H1 (cell line): ENCODE measurements at regions not wholly inside any gene's neighbourhood (a gene's known extent, or its start where the extent isn't known, plus 50 kb on each side); places are given as distances from the start of the nearest gene placed in this dataset.

Source experiments
- CTCF ChIA-PET: fragments of 300-600 bp; sonication (Branson Sonifier 250); formaldehyde crosslinking; loops from one replicate; lab custom pipeline; 2021; ENCODE audit not compliant: partially characterized antibody; lab: Charles Lee
- POLR2A ChIA-PET: fragments of 300-600 bp; sonication (Branson Sonifier 250); formaldehyde crosslinking; loops from one replicate; lab custom pipeline; 2021; ENCODE audit warnings: inconsistent platforms; ENCODE audit not compliant: partially characterized antibody; lab: Charles Lee
- DNase-seq, 2 experiments: peaks; one replicate each; pipeline versions ENCODE4 v3.0.0 to v3.0.0-alpha.2; 2010 to 2022; ENCODE audit warnings: low spot score in 2 of 2, low read depth in 1 of 2, mixed read lengths in 1 of 2
- FAIRE-seq: peaks from 2 replicates; lab custom pipeline; 2011; peaks lifted over from hg19 to GRCh38; lab: Jason Lieb, UNC
- H2AFZ ChIP-seq: 2 replicates; pipeline ENCODE4 v1.8.1; 2012; ENCODE audit warnings: low read length, inconsistent platforms
- H2AK5ac ChIP-seq: 2 replicates; pipeline ENCODE4 v1.6.1; 2013; ENCODE audit warnings: low read depth, low read length
- H2BK120ac ChIP-seq: replicated peaks from 2 replicates; pipeline ENCODE3; 2013; ENCODE audit warnings: low read depth, low read length, inconsistent platforms
- H2BK12ac ChIP-seq: 2 replicates; pipeline ENCODE4 v1.6.1; 2013; ENCODE audit warnings: low read depth, low read length
- H2BK15ac ChIP-seq: 2 replicates; pipeline ENCODE4 v1.6.1; 2013; ENCODE audit warnings: low read length
- H2BK20ac ChIP-seq: 2 replicates; pipeline ENCODE4 v1.6.1; 2013; ENCODE audit warnings: low read length
- H2BK5ac ChIP-seq: 2 replicates; pipeline ENCODE4 v1.6.1; 2013; ENCODE audit warnings: low read depth, low read length
- H3K14ac ChIP-seq: 2 replicates; pipeline ENCODE4 v1.6.1; 2013; ENCODE audit warnings: inconsistent platforms; ENCODE audit not compliant: insufficient read length
- H3K18ac ChIP-seq: 2 replicates; pipeline ENCODE4 v1.6.1; 2013; ENCODE audit warnings: low read length; ENCODE audit errors: extremely low read depth
- H3K23ac ChIP-seq: 2 replicates; pipeline ENCODE4 v1.6.1; 2013; ENCODE audit warnings: inconsistent platforms; ENCODE audit not compliant: insufficient read length
- H3K23me2 ChIP-seq: 2 replicates; pipeline ENCODE4 v1.6.1; 2013; ENCODE audit warnings: low read depth, low read length
- H3K27ac ChIP-seq: 2 replicates; pipeline ENCODE4 v1.6.1; 2011; ENCODE audit warnings: low read depth, low read length, inconsistent platforms
- H3K27me3 ChIP-seq, 4 experiments: replicated peaks in 1 of 4; 1 replicate in 1 of 4; 2 replicates in 3 of 4; pipeline versions ENCODE4 v1.6.1 to v1.8.1; 2011 to 2013; ENCODE audit warnings: low read length in 3 of 4, mild to moderate bottlenecking in 3 of 4, inconsistent platforms in 2 of 4, mixed read lengths in 2 of 4, moderate library complexity in 1 of 4; ENCODE audit not compliant: control insufficient read depth in 3 of 4, insufficient read depth in 3 of 4; ENCODE audit errors: extremely low read depth in 1 of 4
- H3K36me3 ChIP-seq, 4 experiments: 2 replicates each; pipeline versions ENCODE4 v1.6.1 to v1.8.1; 2011 to 2013; ENCODE audit warnings: mild to moderate bottlenecking in 4 of 4, low read length in 3 of 4, moderate library complexity in 2 of 4, control low read depth in 1 of 4, inconsistent platforms in 1 of 4; ENCODE audit not compliant: insufficient read depth in 4 of 4, control insufficient read depth in 2 of 4
- H3K4ac ChIP-seq: replicated peaks from 2 replicates; pipeline ENCODE3; 2013; ENCODE audit warnings: low read length, low read depth, mixed read lengths, inconsistent platforms; ENCODE audit not compliant: insufficient read length
- H3K4me1 ChIP-seq, 4 experiments: replicated peaks in 1 of 4; 1 replicate in 1 of 4; 2 replicates in 3 of 4; pipeline versions ENCODE4 v1.6.1 to v1.8.1; 2011 to 2013; ENCODE audit warnings: low read length in 3 of 4, inconsistent platforms in 2 of 4, mixed read lengths in 1 of 4; ENCODE audit not compliant: insufficient read depth in 4 of 4, control insufficient read depth in 3 of 4
- H3K4me2 ChIP-seq, 2 experiments: 2 replicates each; pipeline versions ENCODE4 v1.6.1 to v1.8.1; 2011 to 2013; ENCODE audit warnings: low read depth in 2 of 2, low read length in 2 of 2, control low read depth in 1 of 2, inconsistent platforms in 1 of 2, mild to moderate bottlenecking in 1 of 2; ENCODE audit not compliant: insufficient read depth in 1 of 2
- H3K4me3 ChIP-seq, 4 experiments: fragments of 200-600, 300-600 bp in 1 of 4; sonication (generic), shearing (Covaris generic), sonication (Bioruptor Twin) in 1 of 4; 2 replicates each; pipeline versions ENCODE4 v1.5.1 to v1.8.1; 2011 to 2016; ENCODE audit warnings: low read length in 4 of 4, low read depth in 3 of 4, control low read depth in 2 of 4, inconsistent platforms in 2 of 4, mild to moderate bottlenecking in 2 of 4, mixed read lengths in 1 of 4, moderate library complexity in 1 of 4; ENCODE audit not compliant: insufficient read depth in 2 of 4; ENCODE audit errors: extremely low read depth in 1 of 4
- H3K56ac ChIP-seq: replicated peaks from 2 replicates; pipeline ENCODE3; 2013; ENCODE audit warnings: low read depth, mild to moderate bottlenecking, mixed read lengths, low read length, inconsistent platforms; ENCODE audit not compliant: insufficient read length
- H3K79me1 ChIP-seq: 2 replicates; pipeline ENCODE4 v1.6.1; 2013; ENCODE audit warnings: low read depth, low read length, control low read depth
- H3K79me2 ChIP-seq, 2 experiments: 2 replicates each; pipeline versions ENCODE4 v1.6.1 to v1.8.1; 2012 to 2013; ENCODE audit warnings: low read length in 2 of 2, mild to moderate bottlenecking in 2 of 2, inconsistent platforms in 1 of 2; ENCODE audit not compliant: insufficient read depth in 2 of 2, control insufficient read depth in 1 of 2
- H3K9ac ChIP-seq, 4 experiments: replicated peaks in 1 of 4; 1 replicate in 1 of 4; 2 replicates in 3 of 4; pipeline versions ENCODE4 v1.6.1 to v1.8.1; 2011 to 2013; ENCODE audit warnings: low read depth in 3 of 4, low read length in 3 of 4, control low read depth in 2 of 4, mild to moderate bottlenecking in 2 of 4, moderate library complexity in 2 of 4, inconsistent platforms in 1 of 4; ENCODE audit errors: extremely low read depth in 1 of 4
- H3K9me3 ChIP-seq, 2 experiments: 2 replicates each; pipeline versions ENCODE4 v1.6.1 to v1.8.1; 2012 to 2013; ENCODE audit warnings: mild to moderate bottlenecking in 2 of 2, moderate library complexity in 2 of 2, control low read depth in 1 of 2, inconsistent platforms in 1 of 2, low read depth in 1 of 2, low read length in 1 of 2, mixed read lengths in 1 of 2; ENCODE audit not compliant: insufficient read depth in 2 of 2
- H4K20me1 ChIP-seq, 2 experiments: replicated peaks in 1 of 2; 2 replicates each; pipeline versions ENCODE3 to v1.8.1; 2011 to 2013; ENCODE audit warnings: inconsistent platforms in 2 of 2, low read length in 2 of 2, mild to moderate bottlenecking in 1 of 2; ENCODE audit not compliant: insufficient read depth in 2 of 2, control insufficient read depth in 1 of 2
- H4K5ac ChIP-seq: 2 replicates; pipeline ENCODE4 v1.6.1; 2013; ENCODE audit warnings: low read length, low read depth, mixed read lengths, inconsistent platforms; ENCODE audit not compliant: insufficient read length
- H4K8ac ChIP-seq: 2 replicates; pipeline ENCODE4 v1.8.0; 2013; ENCODE audit warnings: mild to moderate bottlenecking, moderate library complexity, low read length, inconsistent platforms; ENCODE audit not compliant: insufficient read depth; ENCODE audit errors: extremely low read depth
- H4K91ac ChIP-seq: replicated peaks from 2 replicates; pipeline ENCODE3; 2013; ENCODE audit warnings: low read length, mixed read lengths, inconsistent platforms; ENCODE audit not compliant: insufficient read length
- CBX5 ChIP-seq: fragments of 300-800, 300-1000 bp; sonication (generic); IDR thresholded peaks from 2 replicates; pipeline ENCODE4 v1.7.1; 2016; ENCODE audit warnings: antibody characterized with exemption, low read length, low read depth
- CREB1 ChIP-seq: IDR thresholded peaks from 2 replicates; pipeline ENCODE4 v1.6.1; 2012; ENCODE audit warnings: inconsistent platforms
- CTBP2 ChIP-seq: IDR thresholded peaks from 2 replicates; pipeline ENCODE4 v1.7.0; 2011; ENCODE audit warnings: borderline replicate concordance, mild to moderate bottlenecking, moderate library complexity, mixed read lengths, low read length; ENCODE audit not compliant: insufficient read depth, insufficient read length
- HDAC6 ChIP-seq: IDR thresholded peaks from one replicate; pipeline ENCODE4 v1.7.1; 2012; ENCODE audit warnings: low read depth, mild to moderate bottlenecking, inconsistent platforms, low read length, moderate library complexity
- JUND ChIP-seq: IDR thresholded peaks from 2 replicates; pipeline ENCODE4 v1.6.1; 2011; ENCODE audit warnings: mild to moderate bottlenecking, improper control_type of control experiment, low read length
- RBBP5 ChIP-seq: IDR thresholded peaks from 2 replicates; pipeline ENCODE4 v1.7.1; 2012; ENCODE audit warnings: low read depth, mild to moderate bottlenecking, inconsistent platforms, low read length, moderate library complexity, borderline replicate concordance
- RFX5 ChIP-seq: IDR thresholded peaks from 2 replicates; pipeline ENCODE4 v1.6.1; 2011; ENCODE audit warnings: low read depth, low read length, improper control_type of control experiment, borderline replicate concordance
- SUZ12 ChIP-seq: fragments of 200-600 bp; sonication (generic); IDR thresholded peaks from 2 replicates; pipeline ENCODE4 v1.6.1; 2012; ENCODE audit warnings: mild to moderate bottlenecking, inconsistent platforms, low read length, moderate library complexity, mixed read lengths
- TAF1 ChIP-seq: IDR thresholded peaks from 2 replicates; pipeline ENCODE4 v1.6.1; 2011; ENCODE audit warnings: mild to moderate bottlenecking, low read depth, low read length
- TAF7 ChIP-seq: optimal IDR thresholded peaks from 2 replicates; pipeline ENCODE3; 2011; ENCODE audit warnings: low read depth, mild to moderate bottlenecking, inconsistent platforms, low read length, moderate library complexity, borderline replicate concordance
- ZNF274 ChIP-seq: IDR thresholded peaks from 2 replicates; pipeline ENCODE4 v1.7.0; 2012; ENCODE audit warnings: low read length, borderline replicate concordance; ENCODE audit errors: extremely low read depth

DNA sequence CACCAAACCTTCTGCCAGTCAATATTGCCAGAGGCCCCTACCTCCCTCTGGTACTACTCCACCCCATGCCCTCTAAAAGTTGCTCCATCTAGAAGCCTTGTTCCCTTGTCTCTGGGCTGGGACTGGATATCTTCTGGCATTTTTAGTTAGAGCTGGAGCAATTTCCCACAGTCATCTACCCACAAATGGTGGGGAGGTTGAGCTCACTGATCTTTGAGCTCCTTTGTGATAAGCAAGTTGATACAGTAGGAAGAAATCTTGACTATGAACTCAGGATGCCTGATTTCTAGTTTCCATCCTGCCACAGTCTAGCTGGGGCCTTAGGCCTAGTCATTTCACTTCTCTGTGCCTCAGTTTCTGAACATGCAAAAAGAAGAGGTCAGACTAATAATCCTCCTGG lies 155.0 kb downstream of the MAIP1 start:
- H3K4me3 ChIP-seq: no peak overlapping the region
- H2BK120ac ChIP-seq: no peak overlapping the region
- no peak overlapping the region for H3K9ac ChIP-seq
- H2BK12ac ChIP-seq: no peak overlapping the region
- H3K79me1 ChIP-seq: no peaks in the 10 kb centered on the region
- H3K56ac ChIP-seq: no peak overlapping the region
- no peak overlapping the region for H2BK5ac ChIP-seq
- no peak overlapping the region for H2AFZ ChIP-seq
- no peak overlapping the region for H3K4me2 ChIP-seq
- FAIRE-seq: no peak
- no peak overlapping the region for H3K23ac ChIP-seq
- no peak overlapping the region for H4K8ac ChIP-seq
- no peak overlapping the region for H2BK15ac ChIP-seq
- H3K27ac ChIP-seq: no peak overlapping the region
- no peaks in the 10 kb centered on the region for H4K20me1 ChIP-seq
- TF ChIP-seq ZNF274: no peak
- TF ChIP-seq RBBP5: no peak
- no peak for TF ChIP-seq CTBP2
- TF ChIP-seq TAF7: no peak
- no peak for TF ChIP-seq CREB1
- no peak for TF ChIP-seq HDAC6
- no peak for TF ChIP-seq CBX5
- TF ChIP-seq TAF1: no peak
- no peak for TF ChIP-seq SUZ12
- no peak for TF ChIP-seq RFX5
- TF ChIP-seq JUND: no peak
- H3K14ac ChIP-seq: no peak overlapping the region
- no peaks in the 10 kb centered on the region for H3K79me2 ChIP-seq
- no peak overlapping the region for H2BK20ac ChIP-seq
- no peaks in the 10 kb centered on the region for H3K27me3 ChIP-seq
- no peaks in the 10 kb centered on the region for H3K23me2 ChIP-seq
- H4K5ac ChIP-seq: no peak overlapping the region
- H3K18ac ChIP-seq: no peak overlapping the region
- H3K4me1 ChIP-seq: no peaks in the 10 kb centered on the region
- H3K4ac ChIP-seq: no peak overlapping the region
- no peaks in the 10 kb centered on the region for H3K36me3 ChIP-seq
- H3K9me3 ChIP-seq: no peaks in the 10 kb centered on the region
- H2AK5ac ChIP-seq: no peak overlapping the region
- CTCF ChIA-PET: interaction anchor here (1.0 to 1.8 kb wide), 3 partner anchors 20 to 56 kb away, joined by 4 to 5 read pairs (median 4); no protein-coding TSS in a partner anchor
- DNase-seq: no peak
- POLR2A ChIA-PET: no interaction called here
- H4K91ac ChIP-seq: no peak overlapping the region
